PC-9 (cell line): ENCODE measurements at regions not wholly inside any gene's neighbourhood (a gene's known extent, or its start where the extent isn't known, plus 50 kb on each side); places are given as distances from the start of the nearest gene placed in this dataset.

Experiments
- CTCF ChIP-seq: fragments of 200-600 bp; sonication (generic); conservative IDR thresholded peaks from 2 replicates; pipeline ENCODE4 v1.6.1; 2017; ENCODE audit warnings: mixed run types, antibody characterized with exemption, mild to moderate bottlenecking, moderate library complexity
- EZH2 ChIP-seq: fragments of 200-600 bp; sonication (generic); IDR thresholded peaks from 2 replicates; pipeline ENCODE4 v1.8.0; 2017; ENCODE audit warnings: antibody characterized with exemption, low read depth

GRCh38 chr17:14940938-14941265, 324.2 kb downstream of the PMP22 start:
- TF ChIP-seq CTCF (no peak), EZH2 (no peak)
